GM21576 (cell line): ENCODE measurements at regions not wholly inside any gene's neighbourhood (a gene's known extent, or its start where the extent isn't known, plus 50 kb on each side); places are given as distances from the start of the nearest gene placed in this dataset.
"Not testable (repeated sequence)": the region's sequence is repeated elsewhere in the genome, so short reads cannot be mapped to it uniquely, and the experiment has no call there.

ENCODE experiments used
- ATAC-seq: cut with Tn5 transposase; IDR thresholded peaks from one replicate; pipeline ENCODE4 v1.9.1; 2021; ENCODE audit warnings: mild to moderate bottlenecking, moderate library complexity; ENCODE audit not compliant: unreplicated experiment

DNA sequence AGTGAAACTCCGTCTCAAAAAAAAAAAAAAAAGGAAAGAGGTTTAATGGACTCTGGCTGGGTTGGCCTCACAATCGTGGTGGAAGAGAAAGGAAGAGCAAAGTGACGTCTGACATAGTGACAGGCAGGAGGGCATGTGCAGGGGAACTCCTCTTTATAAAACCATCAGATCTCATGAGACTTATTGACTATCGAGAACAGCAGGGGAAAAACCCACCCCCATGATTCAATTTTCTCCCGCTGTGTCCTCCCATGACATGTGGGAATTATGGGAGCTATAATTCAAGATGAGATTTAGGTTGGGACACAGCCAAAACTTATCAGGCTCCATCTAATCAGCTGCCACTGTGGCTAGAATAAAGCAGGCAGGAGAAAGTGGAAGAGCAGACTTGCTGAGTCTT lies 610.4 kb upstream of the NUDT12 start:
- ATAC-seq: no peak

- ATAC-seq: no peak
Measured at GRCh38 chr5:104171958-104172690, 609.5 kb upstream of the NUDT12 start.

DNA sequence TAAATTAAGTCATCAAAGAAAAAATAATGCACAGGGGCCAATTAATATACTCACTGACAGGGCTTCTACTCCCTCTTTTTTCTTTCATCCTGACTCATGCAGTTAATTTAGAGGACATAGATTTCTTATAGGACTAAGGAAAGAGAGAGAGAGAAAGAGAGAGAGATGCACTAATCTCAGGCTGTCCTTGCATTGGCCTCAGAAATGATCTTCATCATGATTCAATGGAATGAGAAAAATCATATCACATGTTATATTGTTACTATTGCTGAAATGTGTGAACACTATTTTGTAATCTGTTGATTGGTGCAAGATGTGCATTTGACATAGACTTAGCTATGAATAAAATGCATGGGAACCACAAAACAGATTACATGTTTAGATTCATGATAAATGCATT lies 608.3 kb upstream of the NUDT12 start:
- no peak for ATAC-seq

DNA sequence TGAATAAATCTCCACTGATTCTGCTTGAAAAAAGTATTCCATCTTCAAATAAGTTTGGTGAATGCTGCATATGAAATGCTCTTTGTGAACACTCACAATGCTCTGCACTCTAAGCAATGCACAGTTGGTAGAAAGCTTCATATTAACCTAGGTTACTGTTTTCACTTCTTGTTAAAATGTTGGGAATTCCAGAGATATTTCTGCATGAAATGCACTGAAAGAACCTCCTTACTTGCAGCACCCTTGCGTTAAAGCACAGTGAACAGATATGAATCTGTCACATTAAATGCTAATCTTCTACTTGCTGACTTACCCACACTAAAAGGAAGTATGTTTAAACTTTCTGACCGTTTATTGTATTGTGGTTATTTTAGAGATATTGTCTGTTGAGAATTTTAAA lies 584.1 kb upstream of the NUDT12 start:
- no peak for ATAC-seq

- ATAC-seq: no peak
Measured at GRCh38 chr5:104139840-104140239, 577.3 kb upstream of the NUDT12 start.

DNA sequence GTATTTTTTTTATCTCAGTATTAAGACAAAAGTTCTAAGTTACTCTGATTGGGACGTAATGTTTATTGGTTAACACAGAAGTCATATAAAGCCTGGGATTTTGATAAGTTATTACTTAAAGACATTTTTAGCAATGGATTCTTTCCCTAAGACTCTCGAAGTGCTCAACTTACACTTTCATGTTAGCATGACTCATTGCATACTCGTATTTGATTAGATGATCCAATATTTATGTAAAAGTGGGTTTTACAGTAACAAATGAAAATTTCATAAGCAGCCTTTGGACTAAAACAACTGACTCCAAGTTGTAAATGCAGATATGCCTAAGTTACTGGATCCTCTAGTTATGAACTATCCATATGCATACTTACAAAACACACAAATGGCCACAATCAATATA lies 567.7 kb upstream of the NUDT12 start:
- no peak for ATAC-seq

DNA sequence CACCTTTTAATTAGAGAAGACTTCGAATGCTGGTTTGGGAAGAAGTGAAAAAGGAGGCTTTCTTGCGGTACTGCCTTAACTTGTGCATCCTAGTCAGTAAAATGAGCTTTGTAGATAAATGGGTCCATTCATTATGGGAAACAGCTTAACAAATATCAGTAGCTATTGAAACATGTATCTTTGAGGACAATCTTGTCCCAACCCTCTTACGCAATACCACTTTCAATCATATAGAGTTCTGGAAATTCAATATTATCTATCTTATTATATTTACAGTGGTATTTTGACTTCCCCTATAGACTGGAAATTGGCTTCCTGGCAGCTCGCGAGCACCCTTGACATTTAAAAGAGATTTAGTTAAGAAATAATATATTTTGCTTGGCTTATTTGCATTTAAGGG lies 565.8 kb upstream of the NUDT12 start:
- ATAC-seq: no peak

DNA sequence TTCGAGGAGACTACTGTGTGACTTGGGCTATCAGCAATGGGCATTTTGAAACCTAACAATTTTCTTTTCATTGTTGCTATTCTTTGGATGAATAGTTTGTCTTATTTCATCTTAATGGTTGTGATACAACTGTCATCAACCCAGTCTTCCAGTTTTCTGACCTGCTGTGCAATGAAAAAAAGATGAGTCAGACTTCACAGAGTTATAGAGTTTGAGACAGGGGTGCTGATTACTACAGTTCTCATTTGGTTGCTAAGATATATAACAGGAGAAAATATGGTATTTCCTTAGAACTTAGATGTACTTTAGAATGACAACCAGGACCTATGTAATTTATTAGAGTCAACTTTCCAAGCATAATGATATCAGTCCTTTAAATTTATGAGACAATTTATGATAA lies 564.4 kb upstream of the NUDT12 start:
- ATAC-seq: no peak

- no peak for ATAC-seq
Measured at GRCh38 chr5:104119529-104119928, 556.9 kb upstream of the NUDT12 start.

DNA sequence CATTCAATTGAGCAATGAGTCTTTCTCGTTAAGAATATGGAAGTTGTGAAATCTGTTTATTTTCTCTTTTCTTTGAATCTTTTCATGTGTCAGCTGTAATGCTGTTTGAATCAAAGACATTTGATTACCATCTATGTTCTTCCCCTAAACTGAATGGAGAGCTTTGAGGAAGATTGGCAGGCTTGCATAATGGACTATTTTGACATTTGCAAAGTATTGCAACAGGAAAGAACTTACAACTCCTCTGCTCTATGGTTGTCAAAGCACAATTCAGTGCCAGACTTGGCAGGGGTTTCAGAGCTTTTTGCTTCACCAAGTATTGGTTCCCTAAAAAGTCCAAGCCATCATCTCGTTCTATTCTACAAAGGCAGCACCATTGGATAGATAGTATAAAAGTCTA lies 549.0 kb upstream of the NUDT12 start:
- ATAC-seq: no peak

DNA sequence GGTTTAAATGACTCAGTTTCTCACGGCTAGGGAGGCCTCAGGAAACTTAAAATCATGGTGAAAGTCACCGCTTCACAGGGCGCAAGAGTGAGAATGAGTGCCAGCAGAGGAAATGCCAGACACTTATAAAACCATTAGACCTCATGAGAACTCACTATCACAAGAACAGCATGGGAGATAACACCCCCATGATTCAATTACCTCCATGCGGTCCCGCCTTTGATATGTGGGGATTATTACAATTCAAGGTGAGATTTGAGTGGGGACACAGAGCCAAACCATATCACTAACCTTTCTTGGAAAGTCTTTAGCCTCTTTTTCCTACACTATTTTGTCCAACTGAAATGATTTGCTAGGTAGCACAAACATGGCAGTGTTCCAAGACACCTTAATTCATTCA lies 533.9 kb upstream of the NUDT12 start:
- ATAC-seq: no peak

DNA sequence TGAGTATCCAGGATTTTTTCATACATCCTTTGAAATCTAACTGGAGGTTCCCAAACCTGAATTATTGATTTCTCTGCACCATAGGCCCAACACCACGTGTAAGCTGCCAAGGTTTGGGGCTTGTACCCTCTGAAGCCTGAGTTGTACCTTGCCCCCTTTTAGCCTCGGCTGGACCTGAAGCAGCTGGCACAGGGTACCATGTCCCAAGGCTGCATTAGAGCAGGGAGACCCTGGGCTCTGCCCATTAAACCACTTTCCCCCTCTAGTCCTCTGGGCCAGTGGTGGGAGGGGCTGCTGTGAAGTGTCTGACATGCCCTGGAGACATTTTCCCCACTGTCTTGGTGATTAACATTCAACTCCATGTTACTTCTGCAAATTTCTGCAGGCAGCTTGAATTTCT lies 532.9 kb upstream of the NUDT12 start:
- ATAC-seq: no peak

DNA sequence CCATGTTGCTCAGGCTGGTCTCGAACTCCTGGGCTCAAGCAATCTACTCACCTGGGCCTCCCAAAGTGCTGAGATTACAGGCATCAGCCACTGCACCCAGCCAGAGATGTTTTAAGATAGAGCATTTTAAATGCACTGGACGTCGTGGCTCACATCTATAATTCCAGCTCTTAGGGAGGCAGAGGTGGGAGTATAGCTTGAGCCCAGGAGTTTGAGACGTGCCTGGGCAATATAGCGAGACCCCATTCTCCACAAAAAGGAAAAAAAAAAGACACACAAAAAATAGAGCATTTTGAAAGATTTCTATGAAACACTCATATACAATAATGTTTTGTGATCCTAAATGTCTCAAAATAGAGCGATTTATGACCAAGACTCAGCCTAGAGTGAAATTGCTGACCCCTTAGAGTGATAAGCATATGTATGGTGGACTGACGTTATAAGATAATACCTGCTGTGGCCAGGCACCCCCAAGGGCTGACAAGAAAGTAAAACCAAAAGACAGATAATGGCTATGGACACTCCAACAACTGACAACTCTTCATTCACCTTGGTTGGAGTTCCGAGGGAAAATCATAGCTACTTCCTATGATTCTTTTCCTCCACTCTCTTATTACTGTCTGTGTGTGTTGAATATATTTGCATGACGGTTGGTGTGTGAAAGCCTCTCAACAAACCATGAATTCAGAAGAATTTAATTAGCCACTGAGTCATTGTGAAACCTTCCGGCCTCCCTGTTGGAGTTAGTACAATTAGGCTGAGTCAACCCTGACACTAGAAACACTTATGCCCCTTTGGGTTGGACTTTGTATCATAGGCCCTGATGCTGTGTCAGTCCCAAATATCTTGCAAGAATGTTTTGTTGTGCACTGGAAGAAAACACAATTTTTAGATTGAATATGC lies 526.5 kb upstream of the NUDT12 start:
- ATAC-seq: no peak

- ATAC-seq: no peak
Measured at GRCh38 chr5:104084896-104085295, 522.3 kb upstream of the NUDT12 start.

DNA sequence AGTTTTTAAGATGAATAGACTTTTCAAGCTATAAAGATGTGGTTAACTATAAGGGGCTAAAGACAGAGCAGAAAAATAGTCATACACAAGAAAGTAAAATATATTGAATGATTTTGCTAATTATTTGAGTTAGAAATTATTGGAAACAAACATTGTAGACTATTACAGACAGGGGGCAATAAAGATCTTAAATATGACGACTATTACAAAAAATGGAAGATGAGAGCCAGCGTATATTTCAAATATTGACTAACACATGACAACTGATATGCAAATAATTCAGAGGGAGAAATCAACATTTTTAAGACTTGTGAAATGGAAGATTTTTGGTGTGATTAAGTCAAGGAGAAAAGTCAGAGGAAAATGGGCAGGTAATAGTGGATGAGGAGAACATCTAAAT lies 520.2 kb upstream of the NUDT12 start:
- no peak for ATAC-seq

DNA sequence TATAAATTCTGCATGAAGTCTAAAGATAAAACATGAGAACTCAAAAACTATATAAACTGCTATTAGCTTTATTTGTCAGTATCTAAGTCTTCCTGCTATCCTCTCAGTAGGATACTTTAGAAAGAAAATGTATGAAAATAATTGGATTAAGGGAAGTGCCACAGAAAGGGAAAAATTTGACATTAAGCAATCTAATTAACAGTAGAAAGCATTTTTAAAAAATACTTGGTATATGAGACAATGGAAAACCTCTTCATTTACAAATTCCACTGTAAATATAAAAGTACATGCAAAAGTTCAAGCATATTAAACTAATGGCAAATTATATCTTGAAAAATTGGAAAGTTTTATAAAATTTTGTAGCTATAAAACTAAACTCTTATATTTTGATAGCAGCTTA lies 518.6 kb upstream of the NUDT12 start:
- ATAC-seq: no peak

- no peak for ATAC-seq
Measured at GRCh38 chr5:104080646-104081175, 518.1 kb upstream of the NUDT12 start.

- ATAC-seq: not testable (repeated sequence)
Measured at GRCh38 chr5:104079861-104080645, 517.5 kb upstream of the NUDT12 start.

DNA sequence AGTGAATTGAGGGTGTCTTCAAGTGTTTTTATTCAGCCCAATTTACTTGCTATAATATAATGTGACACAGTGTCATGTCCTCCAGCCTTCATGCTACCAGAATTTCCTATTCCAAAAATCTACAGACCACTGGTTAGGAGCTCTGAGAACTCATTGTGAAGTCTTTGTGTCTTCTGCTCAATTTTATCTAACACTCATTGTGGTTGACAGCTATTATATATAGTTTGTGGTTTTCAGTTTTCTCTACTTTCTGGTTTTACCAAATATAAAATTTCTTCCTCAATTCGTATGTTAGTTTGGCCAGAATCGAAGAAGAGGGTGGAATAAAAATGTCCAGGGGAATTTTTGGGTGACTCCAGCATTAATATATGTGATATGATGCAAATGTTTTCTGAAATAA lies 509.3 kb upstream of the NUDT12 start:
- no peak for ATAC-seq

DNA sequence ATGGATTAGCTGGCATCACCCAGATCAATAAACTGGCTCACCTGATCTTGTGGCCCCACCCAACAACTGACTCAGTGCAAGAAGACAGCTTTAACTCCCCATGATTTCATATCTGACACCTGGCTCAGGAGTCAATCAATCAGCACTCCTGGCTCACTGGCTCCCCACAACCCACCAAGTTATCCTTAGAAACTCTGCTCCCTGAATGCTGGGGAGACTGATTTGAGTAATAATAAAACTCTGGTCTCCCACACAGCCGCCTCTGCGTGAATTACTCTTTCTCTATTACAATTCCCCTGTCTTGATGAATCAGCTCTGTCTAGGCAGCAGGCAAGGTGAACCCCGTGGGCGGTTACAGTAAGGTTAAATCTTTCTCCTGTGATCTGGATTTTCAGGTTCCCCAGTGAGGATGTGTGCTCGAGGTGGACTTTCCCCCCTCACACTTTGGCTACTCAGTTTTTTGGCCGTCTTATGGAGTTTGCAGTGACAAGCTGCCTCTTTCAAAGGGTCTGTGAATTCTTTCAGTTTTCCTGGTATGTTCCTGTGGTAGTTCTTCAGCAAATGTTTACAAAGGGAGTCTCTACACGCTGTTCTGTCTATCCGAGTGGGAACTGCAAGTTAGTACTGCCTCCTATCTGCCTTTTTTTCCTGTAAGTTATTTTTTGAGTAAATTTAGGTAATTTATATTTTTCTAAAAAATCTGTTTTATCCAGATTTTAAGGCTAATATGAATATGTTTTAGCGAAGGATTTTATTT lies 500.2 kb upstream of the NUDT12 start:
- ATAC-seq: no peak

GRCh38 chr5:104061707-104062106 lies 499.1 kb upstream of the NUDT12 start:
- ATAC-seq: no peak
